ENCODE measurements at regions not wholly inside any gene's neighbourhood (a gene's known extent, or its start where the extent isn't known, plus 50 kb on each side); places are given as distances from the start of the nearest gene placed in this dataset.

GRCh38 chr2:150698016-150698661 is 210.7 kb upstream of the RND3 start:
- TF ChIP-seq SP1 (IDR thresholded peaks at IDR 0.05) (no peak), HNF4A (conservative IDR thresholded peaks at IDR 0.05) (peak; percentile 14 to 39), JUND (IDR thresholded peaks at IDR 0.05) (no peak)
- Histone ChIP-seq H3K27me3 (ENCODE audit: control insufficient read depth in 4 of 4, insufficient read depth in 4 of 4, low read length in 3 of 4) (no peaks in the 10 kb centered on the region), H3K9me3 (ENCODE audit: control insufficient read depth in 4 of 4, low read length in 3 of 4) (no peaks in the 10 kb centered on the region), H3K36me3 (ENCODE audit: control insufficient read depth in 4 of 4, insufficient read depth in 3 of 4, low read depth in 1 of 4, low read length in 3 of 4) (no peaks in the 10 kb centered on the region), H3K27ac (ENCODE audit: low read depth in 1 of 2, low read length in 2 of 2) (no peak overlapping the region), H3K4me1 (ENCODE audit: control insufficient read depth in 4 of 4, insufficient read depth in 4 of 4, low read length in 3 of 4) (peaks cover 0 to 2% (median 0%) of the 10 kb centered on the region in 4 donors), H3K9ac (ENCODE audit: low read depth in 1 of 2, low read length in 2 of 2) (no peak overlapping the region), H3K4me3 (ENCODE audit: low read depth in 1 of 3, low read length in 3 of 3) (no peak overlapping the region)
- no peak for DNase-seq (ENCODE audit: low spot score)
- 84% methylated on average over 2 of the region's 2 CpGs for WGBS

DNA sequence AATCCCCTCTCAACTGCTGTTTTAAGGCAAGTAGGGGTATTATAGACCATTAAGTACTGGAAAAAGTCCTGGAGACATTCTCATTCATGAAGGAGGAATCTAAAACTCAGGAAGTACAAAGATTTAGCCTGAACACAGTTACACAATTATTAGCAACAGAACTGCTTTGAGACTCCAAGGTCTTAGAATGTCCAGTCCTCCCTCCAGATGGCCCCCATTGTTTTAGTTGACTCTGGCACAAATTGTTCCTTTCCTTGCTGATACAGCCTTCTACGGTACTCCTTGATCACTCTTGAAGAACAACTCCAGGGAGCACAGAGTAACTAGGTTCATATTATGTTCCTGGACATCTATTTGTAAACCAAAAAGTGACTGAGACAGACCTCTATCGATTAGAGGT is 210.1 kb upstream of the RND3 start:
- Histone ChIP-seq H3K4me3 (ENCODE audit: low read depth in 1 of 3, low read length in 3 of 3) (no peak overlapping the region), H3K9ac (ENCODE audit: low read depth in 1 of 2, low read length in 2 of 2) (no peak overlapping the region), H3K27ac (ENCODE audit: low read depth in 1 of 2, low read length in 2 of 2) (no peak overlapping the region), H3K4me1 (ENCODE audit: control insufficient read depth in 4 of 4, insufficient read depth in 4 of 4, low read length in 3 of 4) (peaks cover 0 to 2% (median 0%) of the 10 kb centered on the region in 4 donors), H3K36me3 (ENCODE audit: control insufficient read depth in 4 of 4, insufficient read depth in 3 of 4, low read depth in 1 of 4, low read length in 3 of 4) (no peaks in the 10 kb centered on the region), H3K27me3 (ENCODE audit: control insufficient read depth in 4 of 4, insufficient read depth in 4 of 4, low read length in 3 of 4) (no peaks in the 10 kb centered on the region), H3K9me3 (ENCODE audit: control insufficient read depth in 4 of 4, low read length in 3 of 4) (no peaks in the 10 kb centered on the region)
- no peak for TF ChIP-seq REST (IDR thresholded peaks at IDR 0.05)
- TF ChIP-seq FOXA2 (IDR thresholded peaks at IDR 0.05) = no peak
- no peak for TF ChIP-seq HNF4G (IDR thresholded peaks at IDR 0.05)
- TF ChIP-seq SP1 (IDR thresholded peaks at IDR 0.05) = no peak
- no peak for TF ChIP-seq FOXA1 (IDR thresholded peaks at IDR 0.05)
- no peak for TF ChIP-seq RXRA (IDR thresholded peaks at IDR 0.05)
- TF ChIP-seq CTCF (IDR thresholded peaks at IDR 0.05; ENCODE audit: low read depth, low read length, missing input control) = no peak
- whole genome bisulfite sequencing = 85% methylated on average over 2 of the region's 2 CpGs
- no peak for DNase-seq (ENCODE audit: low spot score)

- DNase-seq (ENCODE audit: low spot score) = no peak
- Histone ChIP-seq H3K27ac (ENCODE audit: low read depth in 1 of 2, low read length in 2 of 2) (no peak overlapping the region), H3K9me3 (ENCODE audit: control insufficient read depth in 4 of 4, low read length in 3 of 4) (no peaks in the 10 kb centered on the region), H3K9ac (ENCODE audit: low read depth in 1 of 2, low read length in 2 of 2) (no peak overlapping the region), H3K4me3 (ENCODE audit: low read depth in 1 of 3, low read length in 3 of 3) (no peak overlapping the region), H3K27me3 (ENCODE audit: control insufficient read depth in 4 of 4, insufficient read depth in 4 of 4, low read length in 3 of 4) (no peaks in the 10 kb centered on the region), H3K4me1 (ENCODE audit: control insufficient read depth in 4 of 4, insufficient read depth in 4 of 4, low read length in 3 of 4) (no peaks in the 10 kb centered on the region), H3K36me3 (ENCODE audit: control insufficient read depth in 4 of 4, insufficient read depth in 3 of 4, low read depth in 1 of 4, low read length in 3 of 4) (no peaks in the 10 kb centered on the region)
- 57% methylated on average over 3 of the region's 3 CpGs for WGBS
- TF ChIP-seq, protein P1, sequence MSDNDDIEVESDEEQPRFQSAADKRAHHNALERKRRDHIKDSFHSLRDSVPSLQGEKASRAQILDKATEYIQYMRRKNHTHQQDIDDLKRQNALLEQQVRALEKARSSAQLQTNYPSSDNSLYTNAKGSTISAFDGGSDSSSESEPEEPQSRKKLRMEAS (IDR thresholded peaks at IDR 0.05) = no peak
- TF ChIP-seq RAD21 (IDR thresholded peaks at IDR 0.05) (no peak), SP1 (IDR thresholded peaks at IDR 0.05) (no peak), HNF4G (IDR thresholded peaks at IDR 0.05) (no peak), HNF4A (conservative IDR thresholded peaks at IDR 0.05) (no peak), NR2F2 (IDR thresholded peaks at IDR 0.05) (no peak), RXRA (IDR thresholded peaks at IDR 0.05) (no peak), TAF1 (conservative IDR thresholded peaks at IDR 0.05) (no peak), CTCF (IDR thresholded peaks at IDR 0.05; ENCODE audit: low read depth, low read length, missing input control) (no peak), REST (IDR thresholded peaks at IDR 0.05) (no peak), EGR1 (IDR thresholded peaks at IDR 0.05; ENCODE audit: low read depth in 2 of 2) (no peak)
These were observed 208.1 kb upstream of the RND3 start for GRCh38 chr2:150695451-150696135.

All from liver (tissue), 8 donors.